Astrocyte (in vitro differentiated cells and primary cell): ENCODE measurements at regions not wholly inside any gene's neighbourhood (a gene's known extent, or its start where the extent isn't known, plus 50 kb on each side); places are given as distances from the start of the nearest gene placed in this dataset.
A peak's percentile ranks its signal among the peaks of the same experiment; 100 is the strongest.

Source experiments
- DNase-seq: peaks from one replicate; pipeline ENCODE4 v3.0.0-alpha.2; 2010; ENCODE audit warnings: low read depth
- FAIRE-seq: peaks from 2 replicates; lab custom pipeline; 2011; peaks lifted over from hg19 to GRCh38; lab: Jason Lieb, UNC
- H2AFZ ChIP-seq: 2 replicates; pipeline ENCODE4 v1.6.0; 2012; ENCODE audit warnings: low read depth, low read length, inconsistent platforms
- H3K27ac ChIP-seq: 2 replicates; pipeline ENCODE4 v1.5.1; 2011; ENCODE audit warnings: low read depth, low read length, inconsistent platforms
- H3K27me3 ChIP-seq: 2 replicates; pipeline ENCODE4 v1.6.0; 2011; ENCODE audit warnings: low read length, inconsistent platforms; ENCODE audit not compliant: insufficient read depth
- H3K36me3 ChIP-seq: 2 replicates; pipeline ENCODE4 v1.5.1; 2011; ENCODE audit warnings: low read length, inconsistent platforms; ENCODE audit not compliant: insufficient read depth
- H3K4me1 ChIP-seq: 2 replicates; pipeline ENCODE4 v1.5.1; 2011; ENCODE audit warnings: low read length, inconsistent platforms; ENCODE audit not compliant: insufficient read depth
- H3K4me2 ChIP-seq: 2 replicates; pipeline ENCODE4 v1.6.0; 2012; ENCODE audit warnings: low read length, inconsistent platforms
- H3K4me3 ChIP-seq: 2 replicates; pipeline ENCODE4 v1.5.1; 2011; ENCODE audit warnings: low read depth, mild to moderate bottlenecking, low read length, inconsistent platforms; ENCODE audit not compliant: insufficient read depth
- H3K79me2 ChIP-seq: 2 replicates; pipeline ENCODE4 v1.6.0; 2012; ENCODE audit warnings: mild to moderate bottlenecking, low read length, inconsistent platforms; ENCODE audit not compliant: insufficient read depth
- H3K9ac ChIP-seq: 2 replicates; pipeline ENCODE4 v1.6.0; 2012; ENCODE audit warnings: mild to moderate bottlenecking, low read length, inconsistent platforms
- H3K9me3 ChIP-seq: 2 replicates; pipeline ENCODE4 v1.5.1; 2012; ENCODE audit warnings: low read depth, mild to moderate bottlenecking, low read length, inconsistent platforms; ENCODE audit not compliant: insufficient read depth
- H4K20me1 ChIP-seq: 2 replicates; pipeline ENCODE4 v1.6.0; 2012; ENCODE audit warnings: low read length, inconsistent platforms; ENCODE audit not compliant: insufficient read depth
- H3K27ac Mint-ChIP-seq: one replicate; pipeline ENCODE4 v1.8.0; 2021; ENCODE audit warnings: mild to moderate bottlenecking, mixed read lengths; ENCODE audit not compliant: unreplicated experiment
- H3K27me3 Mint-ChIP-seq: one replicate; pipeline ENCODE4 v1.8.0; 2021; ENCODE audit warnings: low read depth, mixed read lengths; ENCODE audit not compliant: unreplicated experiment
- H3K36me3 Mint-ChIP-seq: one replicate; pipeline ENCODE4 v1.8.0; 2021; ENCODE audit warnings: low read depth, mixed read lengths; ENCODE audit not compliant: unreplicated experiment
- H3K4me1 Mint-ChIP-seq: one replicate; pipeline ENCODE4 v1.8.0; 2021; ENCODE audit warnings: low read depth, mixed read lengths; ENCODE audit not compliant: unreplicated experiment
- H3K4me3 Mint-ChIP-seq: one replicate; pipeline ENCODE4 v1.8.0; 2021; ENCODE audit warnings: mild to moderate bottlenecking, moderate library complexity, mixed read lengths; ENCODE audit not compliant: unreplicated experiment
- H3K9me3 Mint-ChIP-seq: one replicate; pipeline ENCODE4 v1.8.0; 2021; ENCODE audit warnings: mild to moderate bottlenecking, mixed read lengths; ENCODE audit not compliant: unreplicated experiment
- EZH2 ChIP-seq: IDR thresholded peaks from 2 replicates; pipeline ENCODE4 v1.6.1; 2012; ENCODE audit warnings: mild to moderate bottlenecking, low read length, inconsistent platforms; ENCODE audit not compliant: insufficient read depth
- TF ChIP-seq, protein P1 (sequence below): IDR thresholded peaks from 2 replicates; pipeline ENCODE4 v1.5.1; 2011; ENCODE audit warnings: low read depth, mild to moderate bottlenecking, inconsistent platforms, low read length, moderate library complexity; ENCODE audit not compliant: insufficient read depth

DNA sequence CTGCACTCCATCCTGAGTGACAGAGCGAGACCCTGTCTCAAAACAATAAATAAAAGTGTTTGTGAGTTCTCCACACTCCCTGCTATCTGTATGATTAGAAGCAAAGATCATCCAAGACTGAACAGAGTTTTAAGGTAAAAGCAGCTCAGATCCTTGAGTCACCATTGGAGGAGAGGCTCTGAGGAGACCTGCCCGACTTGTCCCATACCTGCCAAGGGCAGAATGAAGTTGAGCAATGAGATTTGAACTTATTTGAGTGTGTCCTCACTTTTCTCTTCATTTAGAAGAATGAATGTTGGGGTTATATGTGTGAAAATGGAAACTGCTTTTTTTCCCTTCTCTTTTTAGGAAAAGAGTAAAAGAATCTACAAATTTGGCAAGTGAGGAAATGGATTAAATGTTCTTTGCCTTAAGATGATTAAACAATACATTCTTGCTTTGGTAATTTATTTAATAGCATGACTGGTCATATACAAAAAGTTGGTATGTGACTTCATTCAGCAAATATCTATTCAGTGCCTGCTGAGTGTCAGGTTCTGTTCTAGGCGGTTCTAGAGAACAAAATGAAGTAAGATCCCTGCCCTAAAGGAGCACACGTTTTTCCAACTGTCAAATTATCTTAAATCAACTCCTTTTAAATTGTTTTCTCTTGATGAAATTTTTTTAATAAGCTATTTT lies 195.7 kb downstream of the ALDH8A1 start:
- no peaks in the 10 kb centered on the region for H3K36me3 ChIP-seq
- Mint-ChIP-seq H3K27ac (no peak overlapping the region), H3K36me3 (no peaks in the 10 kb centered on the region), H3K4me1 (peaks cover 6% of the 10 kb centered on the region), H3K27me3 (peaks cover 4% of the 10 kb centered on the region), H3K4me3 (peak overlapping the region; percentile 27), H3K9me3 (peaks cover 6% of the 10 kb centered on the region)
- DNase-seq, result no peak
- H3K4me2 ChIP-seq, result no peak overlapping the region
- H2AFZ ChIP-seq, result no peak overlapping the region
- no peak for FAIRE-seq
- H3K9ac ChIP-seq, result no peak overlapping the region
- no peaks in the 10 kb centered on the region for H3K79me2 ChIP-seq
- TF ChIP-seq EZH2, result no peak
- TF ChIP-seq, protein P1, sequence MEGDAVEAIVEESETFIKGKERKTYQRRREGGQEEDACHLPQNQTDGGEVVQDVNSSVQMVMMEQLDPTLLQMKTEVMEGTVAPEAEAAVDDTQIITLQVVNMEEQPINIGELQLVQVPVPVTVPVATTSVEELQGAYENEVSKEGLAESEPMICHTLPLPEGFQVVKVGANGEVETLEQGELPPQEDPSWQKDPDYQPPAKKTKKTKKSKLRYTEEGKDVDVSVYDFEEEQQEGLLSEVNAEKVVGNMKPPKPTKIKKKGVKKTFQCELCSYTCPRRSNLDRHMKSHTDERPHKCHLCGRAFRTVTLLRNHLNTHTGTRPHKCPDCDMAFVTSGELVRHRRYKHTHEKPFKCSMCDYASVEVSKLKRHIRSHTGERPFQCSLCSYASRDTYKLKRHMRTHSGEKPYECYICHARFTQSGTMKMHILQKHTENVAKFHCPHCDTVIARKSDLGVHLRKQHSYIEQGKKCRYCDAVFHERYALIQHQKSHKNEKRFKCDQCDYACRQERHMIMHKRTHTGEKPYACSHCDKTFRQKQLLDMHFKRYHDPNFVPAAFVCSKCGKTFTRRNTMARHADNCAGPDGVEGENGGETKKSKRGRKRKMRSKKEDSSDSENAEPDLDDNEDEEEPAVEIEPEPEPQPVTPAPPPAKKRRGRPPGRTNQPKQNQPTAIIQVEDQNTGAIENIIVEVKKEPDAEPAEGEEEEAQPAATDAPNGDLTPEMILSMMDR, result no peak
- no peak overlapping the region for H3K27ac ChIP-seq
- no peaks in the 10 kb centered on the region for H3K9me3 ChIP-seq
- no peak overlapping the region for H3K4me3 ChIP-seq
- no peaks in the 10 kb centered on the region for H3K4me1 ChIP-seq
- H3K27me3 ChIP-seq, result no peaks in the 10 kb centered on the region
- no peaks in the 10 kb centered on the region for H4K20me1 ChIP-seq

DNA sequence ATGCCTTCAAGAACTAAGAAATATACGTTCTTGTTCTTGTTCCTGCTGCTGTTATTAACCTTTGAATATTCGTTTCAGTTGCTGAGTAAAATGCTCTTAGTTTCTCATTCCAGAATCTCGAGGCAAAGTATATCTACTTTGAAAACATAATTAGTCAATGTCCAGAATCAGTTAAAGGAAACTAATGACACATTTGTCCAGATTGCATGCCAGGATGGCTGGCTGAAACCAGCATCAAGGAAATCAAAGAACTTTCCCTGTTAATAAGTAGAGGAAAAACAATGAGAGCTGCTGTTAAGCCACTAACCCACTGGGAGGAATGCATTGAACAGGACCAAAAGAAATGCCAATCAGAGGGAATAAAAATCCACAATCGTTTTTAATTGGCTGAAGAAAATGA lies 196.9 kb downstream of the ALDH8A1 start:
- Histone ChIP-seq H3K79me2 (no peaks in the 10 kb centered on the region), H4K20me1 (no peaks in the 10 kb centered on the region), H2AFZ (no peak overlapping the region), H3K27ac (no peak overlapping the region), H3K27me3 (no peaks in the 10 kb centered on the region), H3K4me1 (no peaks in the 10 kb centered on the region), H3K4me2 (no peak overlapping the region), H3K4me3 (no peak overlapping the region), H3K9ac (no peak overlapping the region), H3K36me3 (no peaks in the 10 kb centered on the region), H3K9me3 (no peaks in the 10 kb centered on the region)
- peaks cover 6% of the 10 kb centered on the region for H3K4me1 Mint-ChIP-seq
- peak; percentile 50 for FAIRE-seq
- no peak for DNase-seq
- no peaks in the 10 kb centered on the region for H3K36me3 Mint-ChIP-seq
- H3K27ac Mint-ChIP-seq, result no peak overlapping the region
- H3K4me3 Mint-ChIP-seq, result no peak overlapping the region
- peaks cover 4% of the 10 kb centered on the region for H3K27me3 Mint-ChIP-seq
- peaks cover 6% of the 10 kb centered on the region for H3K9me3 Mint-ChIP-seq
- TF ChIP-seq, protein P1, result no peak
- no peak for TF ChIP-seq EZH2

DNA sequence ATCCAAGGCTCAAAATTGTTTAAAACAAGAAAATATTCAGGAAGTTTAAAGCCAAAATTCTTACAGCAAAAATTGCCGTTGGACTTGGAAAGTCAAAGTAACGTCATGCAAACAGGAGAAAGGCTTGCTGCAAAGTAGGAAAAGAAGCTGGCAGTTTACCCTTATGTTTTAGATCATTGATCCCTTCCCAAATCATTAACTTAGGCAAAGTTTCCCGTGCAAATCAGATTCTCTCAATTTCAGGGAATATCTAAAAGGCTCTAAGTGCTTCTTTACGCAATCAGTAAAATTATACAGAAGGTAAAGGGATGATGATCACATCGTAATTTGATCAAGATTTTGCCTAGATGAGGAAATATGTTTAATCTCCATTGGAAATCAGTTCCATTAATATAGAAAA lies 197.5 kb downstream of the ALDH8A1 start:
- Mint-ChIP-seq H3K9me3 (peaks cover 6% of the 10 kb centered on the region), H3K4me3 (no peak overlapping the region), H3K4me1 (peaks cover 6% of the 10 kb centered on the region), H3K27me3 (peaks cover 4% of the 10 kb centered on the region), H3K27ac (no peak overlapping the region), H3K36me3 (no peaks in the 10 kb centered on the region)
- H3K9me3 ChIP-seq, result no peaks in the 10 kb centered on the region
- no peaks in the 10 kb centered on the region for H3K4me1 ChIP-seq
- no peak overlapping the region for H3K27ac ChIP-seq
- no peaks in the 10 kb centered on the region for H3K36me3 ChIP-seq
- H4K20me1 ChIP-seq, result no peaks in the 10 kb centered on the region
- no peak overlapping the region for H3K4me3 ChIP-seq
- DNase-seq, result no peak
- H3K79me2 ChIP-seq, result no peaks in the 10 kb centered on the region
- H3K27me3 ChIP-seq, result no peaks in the 10 kb centered on the region
- TF ChIP-seq, protein P1, result no peak
- TF ChIP-seq EZH2, result no peak
- H3K4me2 ChIP-seq, result no peak overlapping the region
- FAIRE-seq, result no peak
- H3K9ac ChIP-seq, result no peak overlapping the region
- no peak overlapping the region for H2AFZ ChIP-seq
